ENCODE measurements at regions not wholly inside any gene's neighbourhood (a gene's known extent, or its start where the extent isn't known, plus 50 kb on each side); places are given as distances from the start of the nearest gene placed in this dataset.

- no peaks in the 10 kb centered on the region for H3K36me3 ChIP-seq (ENCODE audit: control insufficient read depth, insufficient read depth, low read length)
- no peak for ATAC-seq
- H3K9me3 ChIP-seq (ENCODE audit: control insufficient read depth, insufficient read depth, low read depth, low read length), result no peaks in the 10 kb centered on the region
- H3K27me3 ChIP-seq (ENCODE audit: control insufficient read depth, insufficient read depth, low read length), result no peaks in the 10 kb centered on the region
- H3K4me1 ChIP-seq (ENCODE audit: control insufficient read depth, insufficient read depth, low read length), result no peaks in the 10 kb centered on the region
- in situ Hi-C loops (cut with HindIII; ENCODE audit: low pct_unique_long_range_greater_than_20kb, low sequenced_read_pairs) (no loop called here), intact Hi-C loops (cut with micrococcal nuclease; ENCODE audit: unreplicated experiment) (no loop called here)
- POLR2A ChIA-PET, result no interaction called here
- no peak for DNase-seq (ENCODE audit: low read depth, low spot score)
- CTCF ChIA-PET, result no interaction called here
- BruUV-seq (replicated peaks), result no TSS peak
- H3K27ac ChIP-seq (ENCODE audit: low read length), result no peak overlapping the region
- no peak overlapping the region for H3K4me3 ChIP-seq (ENCODE audit: low read depth in 2 of 2, low read length in 2 of 2)
- no peak for TF ChIP-seq POLR2AphosphoS5 (IDR thresholded peaks at IDR 0.05; ENCODE audit: low read depth, low read length)
- TF ChIP-seq REST (IDR thresholded peaks at IDR 0.05; ENCODE audit: insufficient read depth in 1 of 2, low read depth in 2 of 2, low read length in 1 of 2), result no peak
- no peak for TF ChIP-seq SIN3A (IDR thresholded peaks at IDR 0.05; ENCODE audit: borderline replicate concordance, insufficient read depth, low read depth, low read length)
- no peak for TF ChIP-seq TCF7L2 (IDR thresholded peaks at IDR 0.05; ENCODE audit: low read depth, low read length)
- no peak for TF ChIP-seq CTCF (IDR thresholded peaks at IDR 0.05)
Measured at GRCh38 chr5:144774197-144774596, 603.5 kb downstream of the KCTD16 start.

- H3K27ac ChIP-seq (ENCODE audit: low read length), result no peak overlapping the region
- H3K4me3 ChIP-seq (ENCODE audit: low read depth in 2 of 2, low read length in 2 of 2), result no peak overlapping the region
- BruUV-seq (replicated peaks), result no TSS peak
- DNase-seq (ENCODE audit: low read depth, low spot score) (no peak), ATAC-seq (no peak)
- intact Hi-C loops (cut with micrococcal nuclease; ENCODE audit: unreplicated experiment) (no loop called here), in situ Hi-C loops (cut with HindIII; ENCODE audit: low pct_unique_long_range_greater_than_20kb, low sequenced_read_pairs) (no loop called here)
- H3K36me3 ChIP-seq (ENCODE audit: control insufficient read depth, insufficient read depth, low read length), result no peaks in the 10 kb centered on the region
- H3K4me1 ChIP-seq (ENCODE audit: control insufficient read depth, insufficient read depth, low read length), result no peaks in the 10 kb centered on the region
- no peak for TF ChIP-seq POLR2AphosphoS5 (IDR thresholded peaks at IDR 0.05; ENCODE audit: low read depth, low read length)
- TF ChIP-seq SIN3A (IDR thresholded peaks at IDR 0.05; ENCODE audit: borderline replicate concordance, insufficient read depth, low read depth, low read length), result no peak
- ChIA-PET POLR2A (no interaction called here), CTCF (no interaction called here)
- H3K9me3 ChIP-seq (ENCODE audit: control insufficient read depth, insufficient read depth, low read depth, low read length), result no peaks in the 10 kb centered on the region
- H3K27me3 ChIP-seq (ENCODE audit: control insufficient read depth, insufficient read depth, low read length), result no peaks in the 10 kb centered on the region
Measured at GRCh38 chr5:144773628-144774027, 603.0 kb downstream of the KCTD16 start.

GRCh38 chr5:144771802-144772201, 601.1 kb downstream of the KCTD16 start:
- ATAC-seq (no peak), DNase-seq (ENCODE audit: low read depth, low spot score) (no peak)
- BruUV-seq (replicated peaks), result no TSS peak
- ChIA-PET CTCF (no interaction called here), POLR2A (no interaction called here)
- in situ Hi-C loops (cut with HindIII; ENCODE audit: low pct_unique_long_range_greater_than_20kb, low sequenced_read_pairs), result no loop called here
- H3K36me3 ChIP-seq (ENCODE audit: control insufficient read depth, insufficient read depth, low read length), result no peaks in the 10 kb centered on the region
- no peaks in the 10 kb centered on the region for H3K27me3 ChIP-seq (ENCODE audit: control insufficient read depth, insufficient read depth, low read length)
- no peak overlapping the region for H3K4me3 ChIP-seq (ENCODE audit: low read depth in 2 of 2, low read length in 2 of 2)
- H3K4me1 ChIP-seq (ENCODE audit: control insufficient read depth, insufficient read depth, low read length), result no peaks in the 10 kb centered on the region
- TF ChIP-seq CTCF (IDR thresholded peaks at IDR 0.05), result no peak
- TF ChIP-seq REST (IDR thresholded peaks at IDR 0.05; ENCODE audit: insufficient read depth in 1 of 2, low read depth in 2 of 2, low read length in 1 of 2), result no peak
- TF ChIP-seq SIN3A (IDR thresholded peaks at IDR 0.05; ENCODE audit: borderline replicate concordance, insufficient read depth, low read depth, low read length), result no peak
- TF ChIP-seq TCF7L2 (IDR thresholded peaks at IDR 0.05; ENCODE audit: low read depth, low read length), result no peak
- no peak for TF ChIP-seq POLR2AphosphoS5 (IDR thresholded peaks at IDR 0.05; ENCODE audit: low read depth, low read length)
- intact Hi-C loops (cut with micrococcal nuclease; ENCODE audit: unreplicated experiment), result no loop called here
- H3K27ac ChIP-seq (ENCODE audit: low read length), result no peak overlapping the region
- no peaks in the 10 kb centered on the region for H3K9me3 ChIP-seq (ENCODE audit: control insufficient read depth, insufficient read depth, low read depth, low read length)
